H1 (cell line): ENCODE measurements at regions not wholly inside any gene's neighbourhood (a gene's known extent, or its start where the extent isn't known, plus 50 kb on each side); places are given as distances from the start of the nearest gene placed in this dataset.

ENCODE experiments used
- PHF8 ChIP-seq: fragments of 200-600 bp; sonication (generic); conservative IDR thresholded peaks from 2 replicates; pipeline ENCODE4 v1.7.1; 2012; ENCODE audit warnings: low read depth, mild to moderate bottlenecking, inconsistent platforms, low read length, moderate library complexity
- POLR2A ChIP-seq, 2 experiments: IDR thresholded peaks; 1 replicate in 1 of 2; 2 replicates in 1 of 2; pipeline ENCODE4 v1.6.1; 2011; ENCODE audit warnings: low read depth in 2 of 2, low read length in 2 of 2, mild to moderate bottlenecking in 2 of 2; ENCODE audit errors: control extremely low read depth in 1 of 2
- RBBP5 ChIP-seq: IDR thresholded peaks from 2 replicates; pipeline ENCODE4 v1.7.1; 2012; ENCODE audit warnings: low read depth, mild to moderate bottlenecking, inconsistent platforms, low read length, moderate library complexity, borderline replicate concordance
- RNF2 ChIP-seq: fragments of 200-900, 300-1000 bp; sonication (generic); IDR thresholded peaks from 2 replicates; pipeline ENCODE4 v1.7.1; 2016; ENCODE audit warnings: borderline replicate concordance, low read depth, mild to moderate bottlenecking, antibody characterized with exemption, low read length; ENCODE audit not compliant: poor library complexity, severe bottlenecking; ENCODE audit errors: missing control alignments
- TF ChIP-seq, protein P1 (sequence below): fragments of 300-600 bp; sonication (generic); IDR thresholded peaks from 2 replicates; pipeline ENCODE4 v1.7.1; 2012; ENCODE audit warnings: low read length, moderate library complexity, mild to moderate bottlenecking, inconsistent platforms; ENCODE audit not compliant: insufficient replicate concordance

DNA sequence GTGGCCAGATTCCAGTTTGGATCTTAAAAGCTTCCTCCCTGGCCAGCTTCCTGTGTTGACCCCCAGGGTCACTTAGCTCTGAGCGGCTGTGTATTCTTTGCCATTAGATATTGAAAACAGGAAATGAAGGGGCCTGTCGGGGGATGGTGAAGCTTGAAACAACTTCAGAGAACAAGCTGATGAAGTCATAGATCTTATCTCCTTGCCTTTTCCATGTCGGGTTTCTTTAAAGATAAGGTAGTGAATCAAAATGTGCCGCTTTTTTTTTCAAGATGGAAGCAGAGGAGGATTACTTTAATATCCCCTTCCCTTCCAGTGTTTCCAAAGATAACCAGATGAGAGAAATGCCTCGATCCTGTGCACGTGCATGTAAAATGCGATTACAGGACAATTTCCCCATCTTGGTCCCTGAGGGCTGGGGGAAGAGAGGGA lies 508.5 kb downstream of the MID1IP1 start (continued):
- TF ChIP-seq, protein P1, sequence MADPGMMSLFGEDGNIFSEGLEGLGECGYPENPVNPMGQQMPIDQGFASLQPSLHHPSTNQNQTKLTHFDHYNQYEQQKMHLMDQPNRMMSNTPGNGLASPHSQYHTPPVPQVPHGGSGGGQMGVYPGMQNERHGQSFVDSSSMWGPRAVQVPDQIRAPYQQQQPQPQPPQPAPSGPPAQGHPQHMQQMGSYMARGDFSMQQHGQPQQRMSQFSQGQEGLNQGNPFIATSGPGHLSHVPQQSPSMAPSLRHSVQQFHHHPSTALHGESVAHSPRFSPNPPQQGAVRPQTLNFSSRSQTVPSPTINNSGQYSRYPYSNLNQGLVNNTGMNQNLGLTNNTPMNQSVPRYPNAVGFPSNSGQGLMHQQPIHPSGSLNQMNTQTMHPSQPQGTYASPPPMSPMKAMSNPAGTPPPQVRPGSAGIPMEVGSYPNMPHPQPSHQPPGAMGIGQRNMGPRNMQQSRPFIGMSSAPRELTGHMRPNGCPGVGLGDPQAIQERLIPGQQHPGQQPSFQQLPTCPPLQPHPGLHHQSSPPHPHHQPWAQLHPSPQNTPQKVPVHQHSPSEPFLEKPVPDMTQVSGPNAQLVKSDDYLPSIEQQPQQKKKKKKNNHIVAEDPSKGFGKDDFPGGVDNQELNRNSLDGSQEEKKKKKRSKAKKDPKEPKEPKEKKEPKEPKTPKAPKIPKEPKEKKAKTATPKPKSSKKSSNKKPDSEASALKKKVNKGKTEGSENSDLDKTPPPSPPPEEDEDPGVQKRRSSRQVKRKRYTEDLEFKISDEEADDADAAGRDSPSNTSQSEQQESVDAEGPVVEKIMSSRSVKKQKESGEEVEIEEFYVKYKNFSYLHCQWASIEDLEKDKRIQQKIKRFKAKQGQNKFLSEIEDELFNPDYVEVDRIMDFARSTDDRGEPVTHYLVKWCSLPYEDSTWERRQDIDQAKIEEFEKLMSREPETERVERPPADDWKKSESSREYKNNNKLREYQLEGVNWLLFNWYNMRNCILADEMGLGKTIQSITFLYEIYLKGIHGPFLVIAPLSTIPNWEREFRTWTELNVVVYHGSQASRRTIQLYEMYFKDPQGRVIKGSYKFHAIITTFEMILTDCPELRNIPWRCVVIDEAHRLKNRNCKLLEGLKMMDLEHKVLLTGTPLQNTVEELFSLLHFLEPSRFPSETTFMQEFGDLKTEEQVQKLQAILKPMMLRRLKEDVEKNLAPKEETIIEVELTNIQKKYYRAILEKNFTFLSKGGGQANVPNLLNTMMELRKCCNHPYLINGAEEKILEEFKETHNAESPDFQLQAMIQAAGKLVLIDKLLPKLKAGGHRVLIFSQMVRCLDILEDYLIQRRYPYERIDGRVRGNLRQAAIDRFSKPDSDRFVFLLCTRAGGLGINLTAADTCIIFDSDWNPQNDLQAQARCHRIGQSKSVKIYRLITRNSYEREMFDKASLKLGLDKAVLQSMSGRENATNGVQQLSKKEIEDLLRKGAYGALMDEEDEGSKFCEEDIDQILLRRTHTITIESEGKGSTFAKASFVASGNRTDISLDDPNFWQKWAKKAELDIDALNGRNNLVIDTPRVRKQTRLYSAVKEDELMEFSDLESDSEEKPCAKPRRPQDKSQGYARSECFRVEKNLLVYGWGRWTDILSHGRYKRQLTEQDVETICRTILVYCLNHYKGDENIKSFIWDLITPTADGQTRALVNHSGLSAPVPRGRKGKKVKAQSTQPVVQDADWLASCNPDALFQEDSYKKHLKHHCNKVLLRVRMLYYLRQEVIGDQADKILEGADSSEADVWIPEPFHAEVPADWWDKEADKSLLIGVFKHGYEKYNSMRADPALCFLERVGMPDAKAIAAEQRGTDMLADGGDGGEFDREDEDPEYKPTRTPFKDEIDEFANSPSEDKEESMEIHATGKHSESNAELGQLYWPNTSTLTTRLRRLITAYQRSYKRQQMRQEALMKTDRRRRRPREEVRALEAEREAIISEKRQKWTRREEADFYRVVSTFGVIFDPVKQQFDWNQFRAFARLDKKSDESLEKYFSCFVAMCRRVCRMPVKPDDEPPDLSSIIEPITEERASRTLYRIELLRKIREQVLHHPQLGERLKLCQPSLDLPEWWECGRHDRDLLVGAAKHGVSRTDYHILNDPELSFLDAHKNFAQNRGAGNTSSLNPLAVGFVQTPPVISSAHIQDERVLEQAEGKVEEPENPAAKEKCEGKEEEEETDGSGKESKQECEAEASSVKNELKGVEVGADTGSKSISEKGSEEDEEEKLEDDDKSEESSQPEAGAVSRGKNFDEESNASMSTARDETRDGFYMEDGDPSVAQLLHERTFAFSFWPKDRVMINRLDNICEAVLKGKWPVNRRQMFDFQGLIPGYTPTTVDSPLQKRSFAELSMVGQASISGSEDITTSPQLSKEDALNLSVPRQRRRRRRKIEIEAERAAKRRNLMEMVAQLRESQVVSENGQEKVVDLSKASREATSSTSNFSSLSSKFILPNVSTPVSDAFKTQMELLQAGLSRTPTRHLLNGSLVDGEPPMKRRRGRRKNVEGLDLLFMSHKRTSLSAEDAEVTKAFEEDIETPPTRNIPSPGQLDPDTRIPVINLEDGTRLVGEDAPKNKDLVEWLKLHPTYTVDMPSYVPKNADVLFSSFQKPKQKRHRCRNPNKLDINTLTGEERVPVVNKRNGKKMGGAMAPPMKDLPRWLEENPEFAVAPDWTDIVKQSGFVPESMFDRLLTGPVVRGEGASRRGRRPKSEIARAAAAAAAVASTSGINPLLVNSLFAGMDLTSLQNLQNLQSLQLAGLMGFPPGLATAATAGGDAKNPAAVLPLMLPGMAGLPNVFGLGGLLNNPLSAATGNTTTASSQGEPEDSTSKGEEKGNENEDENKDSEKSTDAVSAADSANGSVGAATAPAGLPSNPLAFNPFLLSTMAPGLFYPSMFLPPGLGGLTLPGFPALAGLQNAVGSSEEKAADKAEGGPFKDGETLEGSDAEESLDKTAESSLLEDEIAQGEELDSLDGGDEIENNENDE = no peak
- no peak for TF ChIP-seq RNF2
- TF ChIP-seq POLR2A (IDR thresholded peaks at IDR 0.05; ENCODE audit: control extremely low read depth in 1 of 2, low read depth in 2 of 2, low read length in 2 of 2) = no peak
- TF ChIP-seq RBBP5 = no peak
- TF ChIP-seq PHF8 = no peak
